ENCODE measurements at regions not wholly inside any gene's neighbourhood (a gene's known extent, or its start where the extent isn't known, plus 50 kb on each side); places are given as distances from the start of the nearest gene placed in this dataset.

DNA sequence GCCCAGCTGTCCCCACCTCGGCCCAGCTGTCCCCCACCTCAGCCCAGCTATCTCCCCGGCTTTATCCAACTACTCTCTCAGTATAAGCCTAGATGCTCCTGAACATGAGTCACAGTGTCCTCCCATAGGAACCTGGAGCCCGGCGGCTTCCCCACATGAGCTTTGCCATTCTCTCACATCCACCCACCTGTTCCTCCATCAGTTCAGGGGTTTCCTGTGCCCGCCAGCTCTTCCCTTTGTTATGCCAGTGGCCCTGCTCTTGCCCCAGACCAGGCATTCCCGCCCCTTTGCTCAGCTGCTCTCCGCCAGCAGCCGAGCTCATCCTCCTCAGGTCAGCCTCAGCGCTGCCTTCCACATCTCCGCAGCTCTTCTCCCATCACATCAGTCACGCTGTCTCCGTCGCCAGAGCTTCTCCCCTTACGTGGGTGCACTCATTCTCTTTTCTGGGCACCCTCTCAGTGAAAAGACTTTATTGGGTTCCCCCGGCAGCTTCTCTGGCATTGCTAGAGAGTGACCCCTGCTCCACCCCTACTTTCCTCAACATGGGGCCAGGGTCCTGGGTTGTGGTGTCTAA lies 89.5 kb upstream of the CSF3R start:
- CTCF ChIA-PET = interaction anchor here (0.5 to 0.9 kb wide), 2 partner anchors 826 to 1023 kb away, joined by 3 to 4 read pairs; partner anchors contain the start of gene GNL2
- peaks cover 92% of the 10 kb centered on the region for H3K27me3 Mint-ChIP-seq (ENCODE audit: unreplicated experiment)
- BruUV-seq (replicated peaks) = no TSS peak
- no peaks in the 10 kb centered on the region for H3K36me3 Mint-ChIP-seq (ENCODE audit: insufficient read depth, unreplicated experiment)
- intact Hi-C loops (cut with micrococcal nuclease; ENCODE audit: unreplicated experiment) = loop anchor here (10.0 kb wide), 1 partner anchor 603 kb away; no protein-coding TSS in a partner anchor
- no peak for DNase-seq
- no peak overlapping the region for H3K4me3 Mint-ChIP-seq (ENCODE audit: low read depth, unreplicated experiment)
- H3K27ac Mint-ChIP-seq (ENCODE audit: unreplicated experiment) = no peak overlapping the region
- no peaks in the 10 kb centered on the region for H3K9me3 Mint-ChIP-seq (ENCODE audit: low read depth, unreplicated experiment)
- TF ChIP-seq, protein P1, sequence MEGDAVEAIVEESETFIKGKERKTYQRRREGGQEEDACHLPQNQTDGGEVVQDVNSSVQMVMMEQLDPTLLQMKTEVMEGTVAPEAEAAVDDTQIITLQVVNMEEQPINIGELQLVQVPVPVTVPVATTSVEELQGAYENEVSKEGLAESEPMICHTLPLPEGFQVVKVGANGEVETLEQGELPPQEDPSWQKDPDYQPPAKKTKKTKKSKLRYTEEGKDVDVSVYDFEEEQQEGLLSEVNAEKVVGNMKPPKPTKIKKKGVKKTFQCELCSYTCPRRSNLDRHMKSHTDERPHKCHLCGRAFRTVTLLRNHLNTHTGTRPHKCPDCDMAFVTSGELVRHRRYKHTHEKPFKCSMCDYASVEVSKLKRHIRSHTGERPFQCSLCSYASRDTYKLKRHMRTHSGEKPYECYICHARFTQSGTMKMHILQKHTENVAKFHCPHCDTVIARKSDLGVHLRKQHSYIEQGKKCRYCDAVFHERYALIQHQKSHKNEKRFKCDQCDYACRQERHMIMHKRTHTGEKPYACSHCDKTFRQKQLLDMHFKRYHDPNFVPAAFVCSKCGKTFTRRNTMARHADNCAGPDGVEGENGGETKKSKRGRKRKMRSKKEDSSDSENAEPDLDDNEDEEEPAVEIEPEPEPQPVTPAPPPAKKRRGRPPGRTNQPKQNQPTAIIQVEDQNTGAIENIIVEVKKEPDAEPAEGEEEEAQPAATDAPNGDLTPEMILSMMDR (IDR thresholded peaks at IDR 0.05; ENCODE audit: unreplicated experiment) = no peak
- no peaks in the 10 kb centered on the region for H3K4me1 Mint-ChIP-seq (ENCODE audit: low read depth, unreplicated experiment)

DNA sequence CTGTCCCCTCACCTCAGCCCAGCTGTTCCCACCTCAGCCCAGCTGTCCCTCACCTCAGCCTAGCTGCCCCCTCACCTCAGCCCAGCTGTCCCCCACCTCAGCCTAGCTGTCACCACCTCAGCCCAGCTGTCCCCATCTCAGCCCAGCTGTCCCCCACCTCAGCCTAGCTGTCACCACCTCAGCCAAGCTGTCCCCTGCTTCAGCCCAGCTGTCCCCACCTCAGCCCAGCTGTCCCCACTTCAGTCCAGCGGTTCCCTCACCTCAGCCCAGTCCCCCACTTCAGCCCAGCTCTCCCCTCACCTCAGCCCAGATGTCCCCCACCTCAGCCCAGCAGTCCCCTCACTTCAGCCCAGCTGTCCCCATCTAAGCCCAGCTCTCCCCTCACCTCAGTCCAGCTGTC lies 88.4 kb upstream of the CSF3R start:
- DNase-seq = no peak
- Mint-ChIP-seq H3K9me3 (ENCODE audit: low read depth, unreplicated experiment) (no peaks in the 10 kb centered on the region), H3K27me3 (ENCODE audit: unreplicated experiment) (peaks cover 92% of the 10 kb centered on the region), H3K4me1 (ENCODE audit: low read depth, unreplicated experiment) (no peaks in the 10 kb centered on the region), H3K27ac (ENCODE audit: unreplicated experiment) (no peak overlapping the region), H3K4me3 (ENCODE audit: low read depth, unreplicated experiment) (no peak overlapping the region), H3K36me3 (ENCODE audit: insufficient read depth, unreplicated experiment) (no peaks in the 10 kb centered on the region)
- BruUV-seq (replicated peaks) = no TSS peak
- TF ChIP-seq, protein P1 (IDR thresholded peaks at IDR 0.05; ENCODE audit: unreplicated experiment) = no peak
- intact Hi-C loops (cut with micrococcal nuclease; ENCODE audit: unreplicated experiment) = loop anchor here (10.0 kb wide), 1 partner anchor 604 kb away; no protein-coding TSS in a partner anchor
- CTCF ChIA-PET = interaction anchor here (0.6 to 0.9 kb wide), 3 partner anchors 15 to 1034 kb away, joined by 3 to 7 read pairs (median 3); no protein-coding TSS in a partner anchor

DNA sequence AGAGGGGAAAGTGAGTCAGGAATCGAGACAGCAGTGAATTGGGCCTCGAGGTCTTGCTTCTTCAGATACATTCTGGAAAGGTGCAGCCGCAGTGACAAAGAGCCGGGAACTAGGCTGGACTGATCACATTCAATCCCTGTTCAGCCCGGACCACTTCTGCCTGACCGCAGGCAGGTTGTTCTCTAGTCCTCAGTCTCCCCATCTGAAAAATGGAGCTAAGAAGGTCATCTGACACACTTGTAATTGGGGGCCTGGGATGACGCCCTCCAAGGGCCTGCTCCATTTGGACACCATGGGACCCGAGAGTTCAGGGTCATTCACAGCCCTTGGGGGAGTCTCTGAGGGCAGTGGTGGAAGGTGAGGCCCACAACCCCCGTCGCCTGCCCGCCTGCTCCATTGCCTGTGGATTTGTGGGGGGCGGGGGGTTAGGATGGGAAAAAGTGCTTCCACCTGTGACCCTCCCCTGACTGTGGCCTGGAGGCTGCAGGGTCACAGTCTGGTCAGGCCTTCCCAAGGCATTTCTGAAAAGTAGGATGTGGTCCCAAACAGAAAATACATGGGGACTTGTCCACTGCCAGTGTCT lies 87.9 kb upstream of the CSF3R start:
- DNase-seq = no peak
- H3K36me3 Mint-ChIP-seq (ENCODE audit: insufficient read depth, unreplicated experiment) = no peaks in the 10 kb centered on the region
- no peak overlapping the region for H3K27ac Mint-ChIP-seq (ENCODE audit: unreplicated experiment)
- H3K27me3 Mint-ChIP-seq (ENCODE audit: unreplicated experiment) = peaks cover 92% of the 10 kb centered on the region
- no peak overlapping the region for H3K4me3 Mint-ChIP-seq (ENCODE audit: low read depth, unreplicated experiment)
- no TSS peak for BruUV-seq (replicated peaks)
- no peaks in the 10 kb centered on the region for H3K9me3 Mint-ChIP-seq (ENCODE audit: low read depth, unreplicated experiment)
- intact Hi-C loops (cut with micrococcal nuclease; ENCODE audit: unreplicated experiment) = loop anchor here (10.0 kb wide), 1 partner anchor 604 kb away; no protein-coding TSS in a partner anchor
- H3K4me1 Mint-ChIP-seq (ENCODE audit: low read depth, unreplicated experiment) = no peaks in the 10 kb centered on the region
- TF ChIP-seq, protein P1 (IDR thresholded peaks at IDR 0.05; ENCODE audit: unreplicated experiment) = no peak
- CTCF ChIA-PET = interaction anchor here (0.9 kb wide), 1 partner anchor 84 kb away, joined by 7 read pairs; no protein-coding TSS in a partner anchor

DNA sequence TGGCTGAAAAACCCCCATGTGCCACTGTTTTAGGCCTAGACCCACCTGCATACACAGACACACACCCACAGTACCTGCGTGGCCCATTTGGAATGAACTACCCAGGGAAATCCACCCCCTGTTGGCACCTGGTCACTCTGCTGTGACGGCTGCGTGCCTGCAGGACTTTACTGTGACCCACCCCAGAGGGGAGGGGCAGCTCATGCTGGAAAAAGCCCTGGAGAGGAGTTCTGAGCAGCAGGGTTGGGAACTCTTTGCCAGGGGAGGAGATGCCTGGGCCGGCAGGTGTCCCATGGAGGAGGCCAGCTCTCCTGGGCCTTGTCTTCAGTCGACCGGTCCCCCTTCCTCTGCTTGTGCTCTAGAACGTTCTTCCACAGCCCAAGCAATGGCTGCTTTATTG lies 87.3 kb upstream of the CSF3R start:
- H3K9me3 Mint-ChIP-seq (ENCODE audit: low read depth, unreplicated experiment) = no peaks in the 10 kb centered on the region

More for the DNA sequence above, 87.3 kb upstream of the CSF3R start:
- Mint-ChIP-seq H3K4me1 (ENCODE audit: low read depth, unreplicated experiment) (no peaks in the 10 kb centered on the region), H3K27ac (ENCODE audit: unreplicated experiment) (no peak overlapping the region), H3K36me3 (ENCODE audit: insufficient read depth, unreplicated experiment) (no peaks in the 10 kb centered on the region), H3K27me3 (ENCODE audit: unreplicated experiment) (peaks cover 90% of the 10 kb centered on the region), H3K4me3 (ENCODE audit: low read depth, unreplicated experiment) (no peak overlapping the region)
- intact Hi-C loops (cut with micrococcal nuclease; ENCODE audit: unreplicated experiment) = loop anchor here (10.0 kb wide), 1 partner anchor 605 kb away; no protein-coding TSS in a partner anchor
- TF ChIP-seq, protein P1 (IDR thresholded peaks at IDR 0.05; ENCODE audit: unreplicated experiment) = no peak
- DNase-seq = no peak
- no TSS peak for BruUV-seq (replicated peaks)
- CTCF ChIA-PET = interaction anchor here (0.8 kb wide), 1 partner anchor 54 kb away, joined by 3 read pairs; no protein-coding TSS in a partner anchor

Data from Calu3 (cell line).